Liver (tissue), 8 donors: ENCODE measurements at regions not wholly inside any gene's neighbourhood (a gene's known extent, or its start where the extent isn't known, plus 50 kb on each side); places are given as distances from the start of the nearest gene placed in this dataset.

ENCODE experiments used
- DNase-seq: peaks from one replicate; pipeline ENCODE4 v3.0.0-alpha.2; 2017; ENCODE audit warnings: low spot score
- H3K27ac ChIP-seq, 2 donors: one replicate each; pipeline ENCODE4 v1.7.0; 2013; ENCODE audit warnings: inconsistent platforms in 2 of 2, low read length in 2 of 2, control low read depth in 1 of 2, low read depth in 1 of 2, mild to moderate bottlenecking in 1 of 2
- H3K27me3 ChIP-seq, 4 donors: one replicate each; pipeline versions ENCODE4 v1.6.1 to v1.7.0; 2013; ENCODE audit warnings: low read length in 3 of 4, inconsistent platforms in 1 of 4, mild to moderate bottlenecking in 1 of 4, moderate library complexity in 1 of 4; ENCODE audit not compliant: control insufficient read depth in 4 of 4, insufficient read depth in 4 of 4
- H3K36me3 ChIP-seq, 4 donors: one replicate each; pipeline versions ENCODE4 v1.6.1 to v1.7.0; 2013; ENCODE audit warnings: low read length in 3 of 4, mild to moderate bottlenecking in 3 of 4, low read depth in 1 of 4, moderate library complexity in 1 of 4; ENCODE audit not compliant: control insufficient read depth in 4 of 4, insufficient read depth in 3 of 4
- H3K4me1 ChIP-seq, 4 donors: one replicate each; pipeline versions ENCODE4 v1.6.1 to v1.7.0; 2013; ENCODE audit warnings: low read length in 3 of 4, mild to moderate bottlenecking in 3 of 4, moderate library complexity in 1 of 4; ENCODE audit not compliant: control insufficient read depth in 4 of 4, insufficient read depth in 4 of 4
- H3K4me3 ChIP-seq, 3 donors: one replicate each; pipeline versions ENCODE4 v1.6.1 to v1.7.0; 2013; ENCODE audit warnings: low read length in 3 of 3, control low read depth in 1 of 3, low read depth in 1 of 3, mild to moderate bottlenecking in 1 of 3
- H3K9ac ChIP-seq, 2 donors: one replicate each; pipeline ENCODE4 v1.7.0; 2013; ENCODE audit warnings: low read length in 2 of 2, mild to moderate bottlenecking in 2 of 2, moderate library complexity in 2 of 2, control low read depth in 1 of 2, low read depth in 1 of 2
- H3K9me3 ChIP-seq, 4 donors: one replicate each; pipeline versions ENCODE4 v1.6.1 to v1.7.0; 2013; ENCODE audit warnings: low read length in 3 of 4; ENCODE audit not compliant: control insufficient read depth in 4 of 4
- ATF3 ChIP-seq: IDR thresholded peaks from 2 replicates; pipeline ENCODE4 v1.6.1; 2016; ENCODE audit warnings: antibody characterized with exemption
- CTCF ChIP-seq: fragments of 150-350 bp; IDR thresholded peaks from 2 replicates; pipeline ENCODE4 v1.5.1; 2017; ENCODE audit warnings: improper control_type of control experiment, low read depth, low read length; ENCODE audit not compliant: missing input control
- EGR1 ChIP-seq, 2 donors: IDR thresholded peaks; 2 replicates each; pipeline ENCODE4 v1.6.1; 2016 to 2018; ENCODE audit warnings: antibody characterized with exemption in 2 of 2, low read depth in 2 of 2
- FOXA1 ChIP-seq: IDR thresholded peaks from 2 replicates; pipeline ENCODE4 v1.6.1; 2016; ENCODE audit warnings: antibody characterized with exemption
- GABPA ChIP-seq, 2 donors: IDR thresholded peaks in 1 of 2; conservative IDR thresholded peaks in 1 of 2; 2 replicates each; pipeline ENCODE4 v1.6.1; 2016; ENCODE audit warnings: antibody characterized with exemption in 2 of 2, mild to moderate bottlenecking in 1 of 2, moderate library complexity in 1 of 2
- HNF4G ChIP-seq: IDR thresholded peaks from 2 replicates; pipeline ENCODE4 v1.6.1; 2016; ENCODE audit warnings: antibody characterized with exemption
- JUND ChIP-seq, 2 donors: IDR thresholded peaks; 2 replicates each; pipeline ENCODE4 v1.6.1; 2016; ENCODE audit warnings: antibody characterized with exemption in 2 of 2
- MAX ChIP-seq: IDR thresholded peaks from 2 replicates; pipeline ENCODE4 v1.6.1; 2016; ENCODE audit warnings: antibody characterized with exemption
- NR2F2 ChIP-seq: IDR thresholded peaks from 2 replicates; pipeline ENCODE4 v1.6.1; 2016; ENCODE audit warnings: antibody characterized with exemption
- RAD21 ChIP-seq, 2 donors: IDR thresholded peaks; 2 replicates each; pipeline ENCODE4 v1.6.1; 2016; ENCODE audit warnings: antibody characterized with exemption in 2 of 2, mild to moderate bottlenecking in 2 of 2
- REST ChIP-seq: IDR thresholded peaks from 2 replicates; pipeline ENCODE4 v1.6.1; 2016; ENCODE audit warnings: antibody characterized with exemption, mild to moderate bottlenecking
- RXRA ChIP-seq, 2 donors: IDR thresholded peaks; 2 replicates each; pipeline ENCODE4 v1.6.1; 2017 to 2018; ENCODE audit warnings: antibody characterized with exemption in 2 of 2, mild to moderate bottlenecking in 1 of 2
- SP1 ChIP-seq: IDR thresholded peaks from 2 replicates; pipeline ENCODE4 v1.6.1; 2018; ENCODE audit warnings: antibody characterized with exemption, mild to moderate bottlenecking
- TAF1 ChIP-seq: conservative IDR thresholded peaks from 2 replicates; pipeline ENCODE4 v1.6.1; 2016; ENCODE audit warnings: antibody characterized with exemption, mild to moderate bottlenecking
- ZBTB33 ChIP-seq: IDR thresholded peaks from 2 replicates; pipeline ENCODE4 v1.6.1; 2016; ENCODE audit warnings: antibody characterized with exemption
- WGBS: extraction: QIAGEN DNeasy Blood & Tissue Kit; methylation state at CpG from one replicate; pipeline ENCODE4 v1.1.7; 2013; 5-methylcytosine and 5-hydroxymethylcytosine counted together
- donor health status: healthy.
- donor health status: healthy.
- donor health status: healthy.
- donor health status: healthy.
- donor health status: healthy.

- DNase-seq = no peak
- no peak for TF ChIP-seq FOXA1
- TF ChIP-seq RAD21 (IDR thresholded peaks at IDR 0.05) = no peak
- TF ChIP-seq JUND (IDR thresholded peaks at IDR 0.05) = no peak
- no peak for TF ChIP-seq TAF1
- TF ChIP-seq REST = no peak
- WGBS = 81% methylated on average over 3 of the region's 3 CpGs
These were observed 93.9 kb upstream of the C1QTNF7 start for GRCh38 chr4:15333692-15334633.

GRCh38 chr4:15336410-15337167 is 91.2 kb upstream of the C1QTNF7 start:
- Histone ChIP-seq H3K27ac (no peak overlapping the region), H3K9ac (no peak overlapping the region), H3K36me3 (no peaks in the 10 kb centered on the region), H3K4me1 (no peaks in the 10 kb centered on the region), H3K27me3 (no peaks in the 10 kb centered on the region), H3K9me3 (no peaks in the 10 kb centered on the region), H3K4me3 (no peak overlapping the region)
- no peak for DNase-seq
- 71% methylated on average over 8 of the region's 8 CpGs for WGBS
- TF ChIP-seq HNF4G (no peak), RAD21 (IDR thresholded peaks at IDR 0.05) (no peak), NR2F2 (no peak), ATF3 (no peak), GABPA (IDR thresholded peaks at IDR 0.05 in 1 of 2, conservative IDR thresholded peaks at IDR 0.05 in 1 of 2) (no peak), CTCF (no peak), REST (no peak), RXRA (IDR thresholded peaks at IDR 0.05) (no peak), EGR1 (IDR thresholded peaks at IDR 0.05; ENCODE audit: low read depth in 2 of 2) (no peak), TAF1 (no peak), ZBTB33 (no peak), FOXA1 (no peak), SP1 (no peak), MAX (no peak)

More at GRCh38 chr4:15333692-15334633, 93.9 kb upstream of the C1QTNF7 start:
- Histone ChIP-seq H3K27me3 (no peaks in the 10 kb centered on the region), H3K4me3 (no peak overlapping the region), H3K27ac (no peak overlapping the region), H3K4me1 (no peaks in the 10 kb centered on the region), H3K9ac (no peak overlapping the region), H3K36me3 (no peaks in the 10 kb centered on the region), H3K9me3 (no peaks in the 10 kb centered on the region)
